Hematopoietic multipotent progenitor cell treated with erythropoietin and hydrocortisone succinate and interleukin-3 and kit ligand, for 4 days (in vitro differentiated cells): ENCODE measurements at regions not wholly inside any gene's neighbourhood (a gene's known extent, or its start where the extent isn't known, plus 50 kb on each side); places are given as distances from the start of the nearest gene placed in this dataset.
A peak's percentile ranks its signal among the peaks of the same experiment; 100 is the strongest.
"Not testable (repeated sequence)": the region's sequence is repeated elsewhere in the genome, so short reads cannot be mapped to it uniquely, and the experiment has no call there.

Source experiments
- DNase-seq: peaks from one replicate; pipeline ENCODE4 v3.0.0-alpha.2; 2015

DNA sequence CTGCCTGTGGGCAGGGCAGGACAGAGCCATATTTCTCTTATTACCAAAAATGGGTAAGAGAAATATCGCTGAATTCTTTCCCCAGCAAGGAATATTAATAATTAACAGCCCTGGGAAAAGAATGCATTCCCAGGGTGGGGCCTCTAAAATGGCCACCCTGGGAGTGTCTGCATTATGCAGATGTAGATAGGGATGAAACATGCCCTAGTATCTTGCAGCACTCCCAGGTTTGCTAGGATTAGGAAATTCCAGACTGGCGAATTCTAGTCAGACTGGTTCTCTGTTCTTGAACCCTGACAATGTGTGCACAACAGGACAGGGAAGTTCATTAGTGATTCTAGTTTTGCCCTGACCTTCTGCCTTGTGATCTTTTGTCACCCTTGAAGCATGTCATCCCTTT is 1069.3 kb downstream of the CDH9 start:
- DNase-seq: not testable (repeated sequence)

DNA sequence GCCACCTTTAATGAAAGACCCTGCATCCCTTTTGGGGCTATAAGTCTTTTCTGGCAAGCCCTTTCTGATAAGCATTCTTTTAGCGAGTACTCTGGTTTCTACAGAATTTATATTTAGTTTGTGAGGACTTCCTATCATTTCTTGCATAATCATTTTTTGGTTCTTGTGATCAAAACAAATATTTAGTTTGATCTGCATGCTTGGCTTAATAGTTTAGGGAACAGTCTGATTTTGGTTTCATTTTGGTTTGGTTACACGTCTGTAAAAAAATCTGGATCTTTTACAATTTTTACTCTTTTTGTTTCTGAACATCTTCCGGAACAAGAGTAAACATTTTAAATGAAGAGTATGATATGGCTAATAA is 1074.4 kb downstream of the CDH9 start:
- DNase-seq: no peak

DNA sequence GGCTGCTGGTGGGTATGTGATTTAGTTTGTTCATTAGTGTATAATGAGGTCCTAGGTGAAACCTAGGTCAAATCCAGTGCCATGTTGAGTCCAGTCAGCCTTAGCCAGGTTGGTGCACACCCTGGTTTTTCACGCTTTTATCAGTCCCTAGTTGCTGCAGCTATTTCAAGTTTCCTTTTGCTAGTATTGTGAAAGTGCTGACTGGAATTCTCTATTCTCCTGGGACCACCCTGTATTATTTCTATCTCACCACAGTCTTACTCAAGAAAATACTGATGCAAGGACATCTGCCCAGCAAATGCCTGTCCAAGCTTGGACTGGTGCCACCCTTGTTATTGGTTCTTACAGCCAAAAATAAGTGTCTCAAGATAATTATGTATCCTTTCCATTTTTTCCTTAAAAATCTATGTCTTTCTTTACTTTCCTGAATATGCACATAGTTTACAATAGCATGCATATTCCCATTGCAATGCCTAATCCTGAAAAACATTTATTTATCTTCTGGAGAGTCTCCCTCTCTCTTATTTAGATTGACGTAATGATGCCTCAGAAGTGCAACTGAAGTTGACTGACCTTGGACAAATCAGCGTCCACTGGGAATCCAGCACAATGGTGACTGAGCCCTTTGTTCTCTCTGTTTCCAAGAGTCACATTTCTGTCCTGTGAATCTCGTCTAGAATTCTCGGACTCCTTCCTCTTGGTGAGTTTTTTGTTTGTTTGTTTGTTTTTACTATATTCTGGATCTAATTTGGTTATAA is 1075.0 kb downstream of the CDH9 start:
- DNase-seq: no peak

DNA sequence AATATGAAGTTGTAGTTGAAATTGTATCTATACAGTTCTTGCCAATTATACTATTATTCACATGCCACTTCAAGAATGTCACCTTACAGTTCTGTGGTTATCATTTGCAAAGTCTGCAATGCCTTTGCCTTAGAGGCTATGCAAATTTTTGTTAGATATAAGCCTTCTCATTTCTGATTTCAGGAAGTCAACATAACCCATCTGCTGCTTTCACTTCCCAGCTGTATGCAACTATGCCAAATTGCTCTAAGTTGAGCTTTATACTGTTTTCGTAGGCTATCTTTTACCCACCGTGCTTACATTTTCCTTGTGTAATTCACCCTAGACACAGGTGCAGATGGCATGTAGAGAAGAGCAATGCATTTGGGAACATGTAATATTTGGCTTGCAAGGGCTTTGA is 1083.0 kb downstream of the CDH9 start:
- no peak for DNase-seq

DNA sequence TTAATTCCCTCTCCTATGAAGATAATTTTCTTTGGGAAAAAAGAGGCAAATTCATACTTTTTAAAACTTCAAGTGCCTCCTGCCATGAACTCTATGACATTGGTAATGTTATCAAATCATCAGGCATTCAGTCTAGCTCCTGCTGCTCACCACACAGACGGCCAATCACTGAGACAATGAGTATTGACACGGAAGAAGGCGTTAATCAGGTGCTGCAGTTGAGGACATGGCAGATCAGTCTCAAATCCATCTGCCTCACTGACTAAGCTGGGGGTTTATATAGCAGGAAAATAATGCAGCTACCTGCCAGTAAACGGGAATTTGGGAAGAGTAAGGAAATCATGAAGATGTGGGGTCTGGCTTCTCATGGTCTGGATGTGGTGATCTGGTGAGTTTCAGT is 1087.7 kb downstream of the CDH9 start:
- DNase-seq: no peak

DNA sequence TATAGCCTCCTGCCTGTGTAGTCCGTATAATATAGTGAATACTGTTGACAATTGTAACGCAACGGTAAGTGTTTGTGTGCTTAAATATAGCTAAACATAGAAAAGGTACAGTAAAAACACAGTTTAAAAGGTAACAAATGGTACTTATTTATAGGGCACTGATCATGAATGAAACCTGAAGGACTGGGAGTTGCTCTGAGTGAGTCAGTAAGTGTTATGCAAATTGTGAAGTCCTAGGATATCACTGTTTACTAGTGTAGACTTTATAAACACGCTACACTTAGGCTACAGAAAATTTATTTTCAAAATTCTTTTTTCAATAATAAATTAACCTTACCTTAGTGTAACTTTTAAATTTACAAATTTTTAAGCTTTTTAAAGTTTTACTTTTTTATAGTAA is 1090.1 kb downstream of the CDH9 start:
- no peak for DNase-seq

DNA sequence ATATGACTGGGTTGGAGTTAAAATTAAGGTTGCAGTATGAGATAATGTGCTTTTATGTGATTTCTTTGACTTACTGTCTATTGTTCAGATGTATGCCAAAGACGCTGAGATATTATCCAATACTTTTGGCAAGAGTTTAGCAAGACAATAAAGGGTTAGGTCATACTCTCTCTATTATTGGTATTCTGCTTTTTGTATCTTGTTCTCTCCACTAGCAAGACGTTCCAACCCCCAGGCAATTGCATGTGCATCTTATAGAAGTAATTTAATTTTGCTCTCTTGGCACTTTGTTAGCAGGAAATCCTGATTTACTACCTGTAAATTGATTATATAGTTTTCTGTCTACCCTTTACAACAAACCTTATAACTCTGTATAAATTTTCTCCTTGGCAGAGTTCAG is 1093.6 kb downstream of the CDH9 start:
- DNase-seq: no peak

DNA sequence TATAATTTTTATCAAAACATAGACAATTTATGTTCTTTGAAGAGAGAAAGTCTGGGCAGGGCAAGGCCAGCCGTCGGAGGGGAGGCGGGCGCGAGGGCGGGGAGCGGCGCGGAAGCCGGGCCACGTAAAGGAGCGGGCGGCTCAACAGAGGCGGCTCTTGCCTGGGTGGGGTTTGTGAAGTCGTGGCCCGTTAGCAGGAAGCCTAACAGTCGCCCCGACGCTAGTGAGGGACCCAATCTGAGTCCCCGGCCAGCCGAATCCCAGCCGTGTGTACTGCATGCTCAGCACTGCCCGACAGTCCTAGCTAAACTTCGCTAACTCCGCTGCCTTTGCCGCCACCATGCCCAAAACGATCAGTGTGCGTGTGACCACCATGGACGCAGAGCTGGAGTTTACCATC is 1129.2 kb downstream of the CDH9 start:
- DNase-seq: no peak

DNA sequence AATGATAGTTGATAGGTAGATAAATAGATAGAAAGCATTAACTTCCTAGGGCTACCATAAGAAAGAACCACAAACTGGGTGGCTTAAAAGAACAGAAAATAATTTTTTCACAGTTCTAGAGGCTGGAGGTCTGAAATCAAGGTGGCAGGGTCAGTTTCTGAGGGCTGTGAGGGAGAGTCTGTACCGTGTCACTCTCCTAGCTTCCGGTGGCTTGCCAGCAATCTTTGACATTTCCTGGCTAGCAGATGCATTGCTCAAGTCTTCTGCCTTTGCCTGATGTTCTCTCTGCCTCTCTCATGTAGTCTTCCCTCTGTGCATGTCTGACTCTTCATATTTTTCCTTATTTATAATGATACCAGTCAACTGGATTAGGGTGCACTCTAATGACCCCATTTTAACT is 1132.7 kb downstream of the CDH9 start:
- no peak for DNase-seq

DNA sequence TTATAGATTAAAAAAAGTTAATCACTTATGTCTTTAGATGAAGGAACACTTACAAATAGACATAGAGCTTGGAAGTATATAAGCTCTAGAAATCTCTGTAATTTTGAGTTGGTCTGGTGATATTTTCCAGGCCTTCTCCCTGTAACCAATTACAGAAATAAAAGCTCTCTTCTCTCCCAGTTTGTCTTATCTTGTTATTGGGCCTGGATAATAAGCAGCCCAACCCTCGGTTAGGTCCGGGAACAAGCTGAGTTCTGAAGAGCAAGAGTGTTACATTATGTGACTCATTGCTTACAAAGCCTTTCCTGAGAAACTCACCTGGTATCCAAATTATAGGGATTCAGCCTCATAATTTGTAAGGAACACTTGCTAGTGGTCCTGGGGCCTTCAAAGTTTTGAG is 1146.2 kb downstream of the CDH9 start:
- DNase-seq: no peak

DNA sequence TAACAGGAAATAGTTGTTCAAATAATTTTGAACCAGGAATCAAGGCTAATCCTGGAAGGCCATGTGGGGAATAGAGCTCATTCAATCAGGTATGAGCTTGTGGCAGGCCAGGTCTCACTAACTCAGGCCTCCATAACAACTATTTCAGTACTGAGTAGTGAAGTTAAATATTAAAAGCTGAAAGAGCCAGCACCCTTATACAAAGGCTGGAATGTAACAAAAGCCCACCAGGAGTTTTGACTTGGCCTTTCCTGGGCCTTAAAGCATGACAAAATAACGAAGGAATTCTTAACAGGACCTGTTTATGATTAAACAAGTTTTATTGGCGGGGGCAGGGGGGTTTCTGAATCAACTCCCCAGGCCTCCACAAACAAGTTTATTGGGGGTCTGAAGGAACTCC is 1146.7 kb downstream of the CDH9 start:
- DNase-seq: no peak

DNA sequence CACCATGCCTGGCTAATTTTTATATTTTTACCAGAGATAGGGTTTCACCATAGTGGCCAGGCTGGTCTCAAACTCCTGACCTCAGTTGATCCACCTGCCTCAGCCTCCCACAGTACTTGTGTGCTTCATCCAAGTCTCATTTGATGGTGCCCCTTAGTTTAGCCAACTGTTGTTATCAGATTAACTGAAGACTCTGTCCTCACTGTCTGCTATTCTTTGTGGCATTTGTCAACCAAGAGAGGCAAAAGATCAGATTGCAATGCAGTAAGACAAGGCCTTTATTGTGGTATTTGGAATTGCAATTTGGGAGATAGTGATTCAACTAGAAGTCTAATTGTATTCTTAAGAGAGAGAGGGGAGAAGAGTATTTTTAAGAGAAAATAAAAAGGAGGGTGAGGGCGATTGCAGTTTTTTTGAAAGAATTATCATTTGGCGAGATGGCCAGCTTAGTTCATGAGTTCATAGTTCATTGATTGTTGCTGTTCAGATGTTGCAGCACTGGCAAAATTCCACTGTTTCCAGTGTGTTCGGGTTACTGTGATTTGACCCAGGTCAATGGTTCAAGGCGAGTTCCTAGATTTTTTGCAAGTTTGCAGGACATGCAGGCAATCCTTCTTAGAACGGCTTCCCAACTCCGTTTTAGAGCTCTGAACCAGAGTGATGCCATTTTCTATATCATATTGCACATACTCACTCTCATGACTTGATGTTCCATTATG is 1156.9 kb downstream of the CDH9 start:
- no peak for DNase-seq

DNA sequence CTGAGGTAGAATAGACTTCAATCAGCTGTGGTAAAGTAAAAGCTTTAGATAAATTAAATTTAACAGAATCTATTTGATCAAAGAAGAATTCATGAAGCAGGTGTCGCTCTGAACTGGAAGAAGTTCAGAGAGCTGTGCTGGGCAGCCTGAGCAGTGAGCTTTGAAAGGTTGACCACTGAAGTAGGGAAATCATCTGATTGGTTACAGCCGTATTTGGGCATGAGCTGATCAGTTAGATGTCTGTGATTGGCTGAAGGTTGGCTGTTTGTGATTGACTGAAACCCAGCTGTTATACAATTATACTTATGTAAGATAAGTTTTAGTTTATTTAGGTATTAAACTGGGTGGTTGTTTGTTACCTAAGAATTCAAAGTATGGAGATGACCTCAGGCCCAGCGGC is 1174.6 kb downstream of the CDH9 start:
- no peak for DNase-seq

DNA sequence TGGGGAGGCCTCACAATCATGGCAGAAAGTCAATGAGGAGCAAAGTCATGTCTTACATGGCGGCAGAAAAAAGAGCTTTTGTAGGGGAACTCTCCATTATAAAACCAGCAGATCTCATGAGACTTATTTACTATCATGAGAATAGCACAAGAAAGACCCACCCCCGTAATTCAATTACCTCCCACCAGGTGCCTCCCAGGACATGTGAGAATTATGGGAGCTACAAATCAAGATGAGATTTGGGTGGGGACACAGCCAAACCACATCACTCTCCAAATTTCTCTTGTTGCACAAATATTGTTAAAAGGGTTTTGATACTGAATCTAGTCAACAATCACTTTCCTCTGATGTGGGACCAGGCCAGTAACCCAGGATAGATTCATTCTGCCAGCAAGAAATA is 1176.1 kb downstream of the CDH9 start:
- DNase-seq: peak; percentile 41

DNA sequence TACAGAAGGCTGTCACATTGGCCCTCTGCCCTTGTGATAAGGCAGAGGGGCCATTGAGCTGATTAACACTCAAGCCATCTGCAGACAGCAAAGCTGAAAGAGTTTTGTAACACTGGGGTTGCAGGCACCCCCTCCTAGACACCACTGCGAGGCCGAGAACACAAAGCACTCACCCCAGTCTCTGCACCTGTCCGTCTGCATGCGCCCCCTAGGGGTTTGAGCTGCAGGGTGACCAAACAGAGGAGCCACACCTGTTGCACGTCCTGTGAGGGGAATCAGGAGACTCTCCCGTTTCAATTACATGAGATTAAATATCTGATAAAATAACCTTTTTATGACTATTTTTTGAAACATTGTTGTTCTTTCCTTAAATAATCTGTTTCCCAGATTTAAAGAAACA is 1180.4 kb downstream of the CDH9 start:
- DNase-seq: peak; percentile 5

DNA sequence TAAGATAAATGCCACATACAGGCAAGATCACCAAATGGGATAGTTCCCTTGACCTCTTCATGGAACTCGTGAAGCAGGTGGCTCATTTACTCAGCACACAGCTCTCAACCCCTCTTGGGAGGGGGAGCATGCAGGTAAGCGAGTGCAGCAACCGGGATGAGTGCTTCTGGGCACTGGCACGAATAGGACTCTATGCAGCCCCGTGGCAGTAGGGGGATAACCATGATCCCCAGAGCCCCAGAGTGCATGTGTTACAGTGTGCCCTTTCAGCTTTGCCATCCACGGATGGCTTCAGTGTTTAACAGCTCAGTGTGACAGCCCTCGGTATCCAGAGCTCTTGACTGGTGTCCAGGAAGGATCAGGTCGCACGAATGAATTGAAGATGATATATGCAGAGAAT is 1187.1 kb downstream of the CDH9 start:
- DNase-seq: no peak

DNA sequence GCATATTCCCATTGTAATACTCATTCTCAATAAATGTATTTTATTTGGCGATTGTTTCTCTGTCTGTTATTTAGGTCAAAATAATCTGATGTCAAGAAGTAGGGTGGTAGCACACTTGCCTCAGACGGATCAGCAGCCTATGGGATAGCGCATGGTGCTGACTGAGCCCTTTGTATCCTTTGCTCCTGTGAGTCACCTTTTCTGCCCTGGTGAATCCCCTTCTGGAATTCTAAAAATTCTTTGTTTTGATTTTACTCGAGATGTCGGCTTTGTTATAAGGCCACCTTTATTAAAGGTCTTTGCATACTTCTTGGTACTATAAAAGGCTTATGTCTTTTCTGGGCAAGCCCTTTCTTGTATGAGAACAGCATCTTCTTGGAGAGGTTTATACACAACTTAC is 1187.8 kb downstream of the CDH9 start:
- DNase-seq: no peak

DNA sequence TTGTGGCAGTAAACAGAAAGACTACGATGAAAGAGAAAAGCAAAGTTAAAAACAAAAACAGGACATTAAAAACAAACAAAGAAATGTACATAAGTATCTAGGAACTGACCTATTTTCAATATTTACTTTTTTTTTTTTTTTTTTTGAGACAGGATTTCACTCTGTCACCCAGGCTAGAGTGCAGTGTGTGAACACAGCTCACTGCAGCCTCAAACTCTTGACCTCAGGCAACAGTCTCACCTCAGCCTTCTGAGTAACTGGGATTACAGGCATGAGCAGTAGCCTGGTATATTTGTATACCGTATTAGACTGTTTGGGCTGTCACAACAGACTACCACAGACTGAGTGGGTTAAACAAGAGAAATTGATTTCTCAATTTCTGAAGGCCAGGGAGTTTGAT is 1189.1 kb downstream of the CDH9 start:
- no peak for DNase-seq

DNA sequence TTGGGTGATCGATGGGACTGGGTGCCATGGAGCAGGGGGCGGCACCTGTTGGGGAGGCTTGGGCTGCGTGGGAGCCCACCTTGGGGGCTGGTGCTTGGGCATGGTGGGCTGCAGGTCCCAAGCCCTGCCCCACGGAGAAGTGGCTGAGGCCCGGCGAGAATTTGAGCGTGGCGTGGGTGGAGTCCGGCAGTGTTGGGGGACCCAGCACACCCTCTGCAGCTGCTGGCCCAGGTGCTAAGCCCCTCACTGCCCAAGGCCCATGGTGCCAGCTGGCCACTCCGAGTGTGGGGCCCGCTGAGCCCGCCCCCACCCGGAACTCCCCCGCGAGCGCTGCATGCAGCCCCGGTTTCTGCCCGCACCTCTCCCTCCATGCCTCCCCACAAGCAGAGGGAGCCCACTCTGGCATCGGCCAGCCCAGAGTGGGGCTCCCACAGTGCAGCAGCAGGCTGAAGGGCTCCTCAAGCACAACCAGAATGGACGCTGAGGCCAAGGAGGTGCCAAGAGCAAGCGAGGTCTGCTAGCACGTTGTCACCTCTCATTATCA is 1178.6 kb upstream of the CDH10 start:
- no peak for DNase-seq
